ENCODE measurements at regions not wholly inside any gene's neighbourhood (a gene's known extent, or its start where the extent isn't known, plus 50 kb on each side); places are given as distances from the start of the nearest gene placed in this dataset.

DNA sequence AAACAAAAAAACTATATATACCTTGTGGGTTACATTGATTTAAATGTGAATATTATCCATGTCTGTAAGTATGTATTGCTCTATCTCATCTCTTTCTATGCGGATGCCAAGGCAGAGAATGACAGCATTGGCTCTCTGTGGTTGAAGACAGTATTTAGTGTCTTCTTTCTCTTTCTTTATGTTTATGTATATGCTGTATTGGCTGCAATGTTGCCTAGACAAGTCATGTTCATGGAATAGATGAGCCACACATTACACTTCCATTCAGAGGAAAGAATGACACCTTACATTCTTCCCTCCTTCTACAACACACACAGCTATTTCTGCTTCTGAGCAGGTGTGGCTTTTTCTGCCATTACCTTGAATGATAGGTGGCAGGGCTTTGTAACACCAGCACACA lies 639.4 kb upstream of the MIR17HG start:
- TF ChIP-seq CTCF (IDR thresholded peaks at IDR 0.05; ENCODE audit: poor library complexity) (no peak), EZH2phosphoT487 (IDR thresholded peaks at IDR 0.05; ENCODE audit: low read depth, severe bottlenecking, unreplicated experiment) (no peak), EZH2 (IDR thresholded peaks at IDR 0.05; ENCODE audit: borderline replicate concordance) (no peak)
